ENCODE measurements at regions not wholly inside any gene's neighbourhood (a gene's known extent, or its start where the extent isn't known, plus 50 kb on each side); places are given as distances from the start of the nearest gene placed in this dataset.

- FAIRE-seq (no peak), DNase-seq (ENCODE audit: low spot score) (no peak)
These were observed 968.2 kb downstream of the STIM2 start for GRCh38 chr4:27828843-27829242.

GRCh38 chr4:27830251-27830650, 969.6 kb downstream of the STIM2 start:
- DNase-seq (ENCODE audit: low spot score) (no peak), FAIRE-seq (no peak)

GRCh38 chr4:27835851-27836250, 975.2 kb downstream of the STIM2 start:
- FAIRE-seq (no peak), DNase-seq (ENCODE audit: low spot score) (no peak)

GRCh38 chr4:27836523-27836922, 975.9 kb downstream of the STIM2 start:
- FAIRE-seq (no peak), DNase-seq (ENCODE audit: low spot score) (no peak)

- no peak for FAIRE-seq
- DNase-seq (ENCODE audit: low spot score): no peak
These were observed 983.1 kb downstream of the STIM2 start for GRCh38 chr4:27843776-27844175.

- no peak for DNase-seq (ENCODE audit: low spot score)
- no peak for FAIRE-seq
These were observed 983.7 kb downstream of the STIM2 start for GRCh38 chr4:27844376-27844775.

- DNase-seq (ENCODE audit: low spot score): no peak
- FAIRE-seq: no peak
These were observed 986.3 kb downstream of the STIM2 start for GRCh38 chr4:27846951-27847350.

- DNase-seq (ENCODE audit: low spot score) (no peak), FAIRE-seq (no peak)
These were observed 1000.7 kb downstream of the STIM2 start for GRCh38 chr4:27861381-27861787.

GRCh38 chr4:27861802-27862201, 1001.2 kb downstream of the STIM2 start:
- FAIRE-seq (no peak), DNase-seq (ENCODE audit: low spot score) (no peak)

- no peak for FAIRE-seq
These were observed 1013.0 kb downstream of the STIM2 start for GRCh38 chr4:27873596-27873995.

GRCh38 chr4:27881705-27882104, 1021.1 kb downstream of the STIM2 start:
- DNase-seq (ENCODE audit: low spot score) (no peak), FAIRE-seq (no peak)

More at GRCh38 chr4:27873596-27873995, 1013.0 kb downstream of the STIM2 start:
- no peak for DNase-seq (ENCODE audit: low spot score)

GRCh38 chr4:27886120-27886519, 1025.5 kb downstream of the STIM2 start:
- FAIRE-seq (no peak), DNase-seq (ENCODE audit: low spot score) (no peak)

- no peak for FAIRE-seq
- DNase-seq (ENCODE audit: low spot score): no peak
These were observed 1027.0 kb downstream of the STIM2 start for GRCh38 chr4:27887646-27888045.

GRCh38 chr4:27888505-27888904, 1027.9 kb downstream of the STIM2 start:
- FAIRE-seq (no peak), DNase-seq (ENCODE audit: low spot score) (no peak)

GRCh38 chr4:27894951-27895350, 1034.3 kb downstream of the STIM2 start:
- no peak for DNase-seq (ENCODE audit: low spot score)
- no peak for FAIRE-seq

GRCh38 chr4:27908356-27908755, 1047.7 kb downstream of the STIM2 start:
- DNase-seq (ENCODE audit: low spot score) (no peak), FAIRE-seq (no peak)

- no peak for FAIRE-seq
- DNase-seq (ENCODE audit: low spot score): no peak
These were observed 1049.6 kb downstream of the STIM2 start for GRCh38 chr4:27910227-27910626.

GRCh38 chr4:27911047-27911446, 1050.4 kb downstream of the STIM2 start:
- no peak for FAIRE-seq
- DNase-seq (ENCODE audit: low spot score): no peak

- DNase-seq (ENCODE audit: low spot score) (no peak), FAIRE-seq (no peak)
These were observed 1053.1 kb downstream of the STIM2 start for GRCh38 chr4:27913738-27914137.

- no peak for FAIRE-seq
- DNase-seq (ENCODE audit: low spot score): no peak
These were observed 1055.2 kb downstream of the STIM2 start for GRCh38 chr4:27915822-27916221.

- DNase-seq (ENCODE audit: low spot score): no peak
- FAIRE-seq: no peak
These were observed 1056.0 kb downstream of the STIM2 start for GRCh38 chr4:27916452-27917184.

- DNase-seq (ENCODE audit: low spot score) (no peak), FAIRE-seq (no peak)
These were observed 1056.7 kb downstream of the STIM2 start for GRCh38 chr4:27917381-27917780.

GRCh38 chr4:27921231-27921630, 1060.6 kb downstream of the STIM2 start:
- DNase-seq (ENCODE audit: low spot score) (no peak), FAIRE-seq (no peak)

All from RCC 7860 (cell line).